BE2C (cell line): ENCODE measurements at regions not wholly inside any gene's neighbourhood (a gene's known extent, or its start where the extent isn't known, plus 50 kb on each side); places are given as distances from the start of the nearest gene placed in this dataset.

Source experiments
- DNase-seq: peaks from one replicate; pipeline ENCODE4 v3.0.0-alpha.2; 2020
- H3K27me3 ChIP-seq: fragments of 250-450 bp; sonication (Bioruptor Pico); 2 replicates; pipeline ENCODE4 v1.5.1; 2020; ENCODE audit warnings: mild to moderate bottlenecking
- H3K36me3 ChIP-seq: fragments of 250-450 bp; sonication (Bioruptor Pico); 2 replicates; pipeline ENCODE4 v1.5.1; 2020; ENCODE audit warnings: mild to moderate bottlenecking
- H3K4me1 ChIP-seq: fragments of 250-450 bp; sonication (Bioruptor Pico); 2 replicates; pipeline ENCODE4 v1.5.1; 2020
- H3K4me3 ChIP-seq: 2 replicates; pipeline ENCODE4 v1.5.1; 2011; ENCODE audit warnings: low read depth, low read length
- H3K9me3 ChIP-seq: fragments of 250-450 bp; sonication (Bioruptor Pico); 2 replicates; pipeline ENCODE4 v1.5.1; 2020
- TF ChIP-seq, protein P1 (sequence below): IDR thresholded peaks from 2 replicates; pipeline ENCODE4 v1.5.1; 2012; ENCODE audit warnings: mild to moderate bottlenecking, low read depth, low read length

DNA sequence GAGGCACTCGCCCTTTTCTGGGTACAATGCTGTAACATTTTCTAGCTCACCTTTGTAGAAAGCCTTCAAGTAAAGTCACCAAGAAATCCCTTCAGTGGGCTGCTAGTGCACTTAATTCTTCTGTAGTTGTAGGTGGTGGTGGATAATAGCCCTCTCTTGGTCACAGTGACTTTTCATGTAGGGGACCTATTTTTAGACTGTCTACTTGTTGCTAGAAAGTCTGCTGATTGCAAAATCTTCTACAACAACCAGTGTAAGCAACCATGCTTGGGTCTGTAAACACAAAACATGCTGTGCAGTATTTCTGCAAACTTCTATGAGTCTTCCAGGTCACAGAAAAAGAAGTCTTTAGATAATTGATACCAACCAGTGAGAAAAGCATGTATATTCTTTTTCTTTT lies 55.6 kb downstream of the PBDC1 start:
- no peak overlapping the region for H3K4me3 ChIP-seq
- no peaks in the 10 kb centered on the region for H3K36me3 ChIP-seq
- H3K27me3 ChIP-seq = no peaks in the 10 kb centered on the region
- no peaks in the 10 kb centered on the region for H3K4me1 ChIP-seq
- no peak for DNase-seq
- TF ChIP-seq, protein P1, sequence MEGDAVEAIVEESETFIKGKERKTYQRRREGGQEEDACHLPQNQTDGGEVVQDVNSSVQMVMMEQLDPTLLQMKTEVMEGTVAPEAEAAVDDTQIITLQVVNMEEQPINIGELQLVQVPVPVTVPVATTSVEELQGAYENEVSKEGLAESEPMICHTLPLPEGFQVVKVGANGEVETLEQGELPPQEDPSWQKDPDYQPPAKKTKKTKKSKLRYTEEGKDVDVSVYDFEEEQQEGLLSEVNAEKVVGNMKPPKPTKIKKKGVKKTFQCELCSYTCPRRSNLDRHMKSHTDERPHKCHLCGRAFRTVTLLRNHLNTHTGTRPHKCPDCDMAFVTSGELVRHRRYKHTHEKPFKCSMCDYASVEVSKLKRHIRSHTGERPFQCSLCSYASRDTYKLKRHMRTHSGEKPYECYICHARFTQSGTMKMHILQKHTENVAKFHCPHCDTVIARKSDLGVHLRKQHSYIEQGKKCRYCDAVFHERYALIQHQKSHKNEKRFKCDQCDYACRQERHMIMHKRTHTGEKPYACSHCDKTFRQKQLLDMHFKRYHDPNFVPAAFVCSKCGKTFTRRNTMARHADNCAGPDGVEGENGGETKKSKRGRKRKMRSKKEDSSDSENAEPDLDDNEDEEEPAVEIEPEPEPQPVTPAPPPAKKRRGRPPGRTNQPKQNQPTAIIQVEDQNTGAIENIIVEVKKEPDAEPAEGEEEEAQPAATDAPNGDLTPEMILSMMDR = no peak
- H3K9me3 ChIP-seq = no peaks in the 10 kb centered on the region

GRCh38 chrX:76248901-76249300 lies 76.0 kb downstream of the PBDC1 start:
- no peak for DNase-seq
- no peaks in the 10 kb centered on the region for H3K27me3 ChIP-seq

DNA sequence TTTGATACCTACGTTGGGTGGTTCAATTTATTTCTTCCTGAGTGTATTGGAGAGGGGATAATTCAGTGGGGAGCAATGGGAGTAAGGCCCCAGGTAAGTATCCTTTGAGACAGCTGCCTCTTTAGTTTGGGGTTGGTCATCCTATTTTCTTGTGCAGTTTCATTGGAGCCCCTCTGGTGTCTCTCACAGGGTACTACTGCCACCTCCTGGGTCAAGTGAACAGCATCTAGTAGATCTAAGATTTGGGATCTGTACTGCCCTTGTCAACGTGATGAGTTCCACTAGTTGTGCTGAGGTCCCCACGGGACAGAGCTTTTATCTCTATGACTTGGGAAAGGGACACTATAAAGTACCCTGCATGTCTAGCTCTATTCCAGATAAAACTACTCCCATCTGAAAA lies 80.6 kb downstream of the PBDC1 start:
- H3K36me3 ChIP-seq = no peaks in the 10 kb centered on the region
- H3K4me1 ChIP-seq = no peaks in the 10 kb centered on the region
- no peaks in the 10 kb centered on the region for H3K9me3 ChIP-seq
- peak; percentile 20 for DNase-seq
- TF ChIP-seq, protein P1 = peak; percentile 51
- H3K4me3 ChIP-seq = no peak overlapping the region
- H3K27me3 ChIP-seq = no peaks in the 10 kb centered on the region

More at GRCh38 chrX:76248901-76249300, 76.0 kb downstream of the PBDC1 start:
- H3K4me1 ChIP-seq = no peaks in the 10 kb centered on the region
- no peaks in the 10 kb centered on the region for H3K9me3 ChIP-seq
- TF ChIP-seq, protein P1 = no peak
- H3K4me3 ChIP-seq = no peak overlapping the region
- no peaks in the 10 kb centered on the region for H3K36me3 ChIP-seq

DNA sequence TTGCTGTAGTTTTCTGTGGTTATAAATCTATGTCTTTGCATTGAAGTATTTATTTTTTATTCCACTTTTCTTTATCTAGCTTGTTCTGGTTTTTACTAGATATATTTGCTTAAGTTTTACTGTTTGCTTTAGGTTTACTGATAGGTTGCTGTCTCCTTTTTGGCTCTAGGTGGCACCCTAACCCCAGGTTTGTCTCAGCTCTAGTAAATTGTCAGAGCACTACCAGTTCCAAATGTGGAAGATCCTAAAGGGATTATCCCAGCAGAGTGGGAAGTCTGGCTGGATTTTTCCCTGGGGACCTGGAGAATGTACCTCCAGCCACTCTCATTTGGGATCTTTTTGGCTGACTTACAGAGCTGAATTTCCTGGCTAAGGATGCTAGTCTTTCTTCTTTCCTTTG lies 106.1 kb downstream of the PBDC1 start:
- Histone ChIP-seq H3K27me3 (no peaks in the 10 kb centered on the region), H3K4me1 (no peaks in the 10 kb centered on the region), H3K9me3 (no peaks in the 10 kb centered on the region), H3K4me3 (no peak overlapping the region), H3K36me3 (no peaks in the 10 kb centered on the region)
- peak; percentile 36 for DNase-seq
- TF ChIP-seq, protein P1 = peak; percentile 64
